K562 (cell line): ENCODE measurements at regions not wholly inside any gene's neighbourhood (a gene's known extent, or its start where the extent isn't known, plus 50 kb on each side); places are given as distances from the start of the nearest gene placed in this dataset.

Experiments used
- COPS2 ChIP-seq: fragments of 450-650 bp; conservative IDR thresholded peaks from 2 replicates; pipeline ENCODE4 v1.6.1; 2016; ENCODE audit warnings: mild to moderate bottlenecking, moderate library complexity
- CTCF ChIP-seq, 3 experiments: IDR thresholded peaks in 2 of 3; conservative IDR thresholded peaks in 1 of 3; 2 replicates each; pipeline ENCODE4 v1.5.1; 2011 to 2012; ENCODE audit warnings: low read length in 3 of 3, mild to moderate bottlenecking in 3 of 3, control low read depth in 2 of 3, improper control_type of control experiment in 1 of 3, inconsistent platforms in 1 of 3, low read depth in 1 of 3, mixed read lengths in 1 of 3, moderate library complexity in 1 of 3; ENCODE audit not compliant: insufficient read depth in 2 of 3

GRCh38 chr3:107943786-107944523 is 146.9 kb downstream of the CD47 start:
- TF ChIP-seq CTCF (IDR thresholded peaks at IDR 0.05 in 2 of 3, conservative IDR thresholded peaks at IDR 0.05 in 1 of 3; ENCODE audit: insufficient read depth in 2 of 3, low read depth in 1 of 3, low read length in 3 of 3) (no peak), COPS2 (no peak)
